ENCODE measurements at regions not wholly inside any gene's neighbourhood (a gene's known extent, or its start where the extent isn't known, plus 50 kb on each side); places are given as distances from the start of the nearest gene placed in this dataset.

DNA sequence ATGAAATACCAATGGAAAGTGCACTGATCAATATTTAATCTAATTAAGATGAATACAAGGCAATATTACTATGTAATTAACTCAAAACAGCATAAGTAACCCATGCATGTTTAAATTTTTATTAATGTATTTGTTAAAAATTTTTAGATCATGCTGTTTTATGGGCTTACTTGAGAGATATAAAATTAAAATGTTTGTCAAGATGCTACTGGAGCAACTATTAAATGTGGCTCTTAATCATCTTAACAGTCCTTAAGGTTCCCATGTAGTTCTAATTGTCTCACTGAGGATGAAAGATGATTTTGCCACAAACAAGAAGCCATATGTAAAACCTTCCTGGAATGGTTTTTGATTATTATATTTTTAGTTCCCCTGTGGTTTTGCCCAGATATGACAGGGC, 897.1 kb downstream of the KCNMA1 start:
- Histone ChIP-seq H3K9me3 (no peaks in the 10 kb centered on the region), H3K27me3 (no peaks in the 10 kb centered on the region), H3K4me3 (no peak overlapping the region), H3K4me1 (no peaks in the 10 kb centered on the region), H3K27ac (no peak overlapping the region), H3K36me3 (no peaks in the 10 kb centered on the region)
- no peak for DNase-seq
- intact Hi-C loops (cut with DNase I): no loop called here
- no peak for ATAC-seq
- TF ChIP-seq POLR2A (IDR thresholded peaks at IDR 0.05): no peak

DNA sequence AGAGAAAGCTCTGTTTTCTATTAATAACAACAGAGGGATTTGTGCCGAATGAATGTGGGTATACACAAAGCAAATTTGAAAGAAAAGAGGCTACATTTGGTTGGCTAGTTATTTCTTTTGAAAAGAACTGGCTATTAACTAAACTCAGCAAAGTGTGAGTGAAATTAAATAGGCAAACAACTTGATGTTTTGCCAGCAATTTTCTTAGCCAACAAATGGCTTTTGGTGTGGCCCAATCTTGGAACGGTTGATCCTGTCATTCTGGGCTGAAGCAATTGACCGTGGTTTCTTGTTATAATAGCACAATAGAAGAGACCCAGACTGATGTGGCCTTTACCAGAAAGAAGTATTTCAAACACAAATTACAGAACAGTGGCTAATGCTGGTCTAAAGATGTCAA, 898.6 kb downstream of the KCNMA1 start:
- DNase-seq (no peak), ATAC-seq (no peak)
- no peaks in the 10 kb centered on the region for H3K36me3 ChIP-seq
- no peaks in the 10 kb centered on the region for H3K27me3 ChIP-seq
- WGBS, 4 donors: 71 to 88% (median 76%) methylated on average over 3 of the region's 3 CpGs
- H3K27ac ChIP-seq: no peak overlapping the region
- TF ChIP-seq, protein P1, sequence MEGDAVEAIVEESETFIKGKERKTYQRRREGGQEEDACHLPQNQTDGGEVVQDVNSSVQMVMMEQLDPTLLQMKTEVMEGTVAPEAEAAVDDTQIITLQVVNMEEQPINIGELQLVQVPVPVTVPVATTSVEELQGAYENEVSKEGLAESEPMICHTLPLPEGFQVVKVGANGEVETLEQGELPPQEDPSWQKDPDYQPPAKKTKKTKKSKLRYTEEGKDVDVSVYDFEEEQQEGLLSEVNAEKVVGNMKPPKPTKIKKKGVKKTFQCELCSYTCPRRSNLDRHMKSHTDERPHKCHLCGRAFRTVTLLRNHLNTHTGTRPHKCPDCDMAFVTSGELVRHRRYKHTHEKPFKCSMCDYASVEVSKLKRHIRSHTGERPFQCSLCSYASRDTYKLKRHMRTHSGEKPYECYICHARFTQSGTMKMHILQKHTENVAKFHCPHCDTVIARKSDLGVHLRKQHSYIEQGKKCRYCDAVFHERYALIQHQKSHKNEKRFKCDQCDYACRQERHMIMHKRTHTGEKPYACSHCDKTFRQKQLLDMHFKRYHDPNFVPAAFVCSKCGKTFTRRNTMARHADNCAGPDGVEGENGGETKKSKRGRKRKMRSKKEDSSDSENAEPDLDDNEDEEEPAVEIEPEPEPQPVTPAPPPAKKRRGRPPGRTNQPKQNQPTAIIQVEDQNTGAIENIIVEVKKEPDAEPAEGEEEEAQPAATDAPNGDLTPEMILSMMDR (IDR thresholded peaks at IDR 0.05): no peak
- no peak for TF ChIP-seq POLR2A (IDR thresholded peaks at IDR 0.05)
- H3K4me3 ChIP-seq: no peak overlapping the region
- H3K4me1 ChIP-seq: no peaks in the 10 kb centered on the region
- intact Hi-C loops (cut with DNase I): no loop called here
- H3K9me3 ChIP-seq: no peaks in the 10 kb centered on the region

DNA sequence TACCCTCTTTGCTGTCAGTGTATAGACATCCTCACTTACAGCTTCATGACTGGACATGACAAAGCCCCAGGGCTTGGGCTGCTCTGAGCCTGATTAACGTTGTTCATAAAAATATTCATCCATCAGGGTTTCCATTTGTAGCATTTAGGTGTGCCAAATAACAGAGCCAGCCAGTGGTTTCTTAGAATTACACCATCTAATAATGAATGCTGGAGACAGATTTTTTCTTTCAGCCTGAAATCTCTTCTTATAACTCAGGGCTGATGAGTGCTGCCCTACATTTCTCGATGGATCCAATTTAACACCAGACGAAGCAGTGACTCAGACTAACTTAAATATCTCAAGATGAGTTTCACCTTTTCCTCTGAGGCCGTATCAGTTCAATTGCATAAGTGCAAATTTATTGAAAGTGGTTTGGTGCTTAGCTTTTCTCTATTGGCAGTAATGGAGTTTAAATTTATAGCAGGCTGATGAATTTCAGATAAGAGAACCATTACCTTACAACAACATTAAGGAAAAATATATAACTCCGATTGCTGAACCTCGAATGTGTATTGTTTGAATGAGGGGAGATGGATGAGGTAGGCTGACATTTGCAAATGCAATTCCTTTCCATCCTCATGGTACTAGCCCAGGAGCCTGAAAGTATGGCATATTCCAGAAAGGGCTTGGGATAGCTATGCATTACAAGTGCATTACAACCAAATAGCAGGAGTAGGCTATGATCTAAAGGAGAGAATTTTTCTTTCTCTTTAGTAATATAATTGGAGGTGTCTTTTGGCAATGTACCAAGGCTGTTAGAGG, 900.6 kb downstream of the KCNMA1 start:
- Histone ChIP-seq H3K27me3 (no peaks in the 10 kb centered on the region), H3K4me1 (no peaks in the 10 kb centered on the region), H3K36me3 (no peaks in the 10 kb centered on the region), H3K4me3 (no peak overlapping the region), H3K27ac (no peak overlapping the region), H3K9me3 (peaks cover 0 to 3% (median 0%) of the 10 kb centered on the region in 12 donors)
- no peak for TF ChIP-seq POLR2A (IDR thresholded peaks at IDR 0.05)
- TF ChIP-seq, protein P1 (IDR thresholded peaks at IDR 0.05): no peak
- ATAC-seq: no peak
- DNase-seq: no peak
- WGBS, 4 donors: 65 to 81% (median 73%) methylated on average over 6 of the region's 6 CpGs
- intact Hi-C loops (cut with DNase I): no loop called here

DNA sequence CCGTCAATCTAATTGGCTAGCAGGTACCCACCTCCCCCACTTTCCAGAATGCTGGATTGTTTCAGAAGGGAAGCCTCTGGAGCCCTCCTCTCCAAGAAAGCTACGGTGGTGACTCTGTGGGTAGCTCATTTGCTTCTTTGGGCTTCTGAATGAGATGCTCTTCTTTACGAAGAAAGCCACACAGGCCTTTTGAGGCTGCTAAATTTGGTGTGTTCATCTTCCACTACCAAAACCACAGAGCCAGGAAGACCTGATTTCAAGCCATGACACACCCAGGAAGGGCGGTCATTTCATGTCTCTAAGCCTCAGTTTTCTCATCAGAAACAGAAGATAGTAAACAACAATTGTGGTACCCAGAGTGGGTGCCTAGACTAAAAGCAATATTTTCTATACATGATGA, 901.2 kb downstream of the KCNMA1 start:
- no peaks in the 10 kb centered on the region for H3K36me3 ChIP-seq
- no peak for ATAC-seq
- H3K27me3 ChIP-seq: no peaks in the 10 kb centered on the region
- no peaks in the 10 kb centered on the region for H3K4me1 ChIP-seq
- H3K27ac ChIP-seq: no peak overlapping the region
- intact Hi-C loops (cut with DNase I): no loop called here
- no peak for TF ChIP-seq POLR2A (IDR thresholded peaks at IDR 0.05)
- TF ChIP-seq, protein P1 (IDR thresholded peaks at IDR 0.05): no peak
- 58 to 74% (median 71%) methylated on average over 4 of the region's 4 CpGs for WGBS, 4 donors
- no peak overlapping the region for H3K4me3 ChIP-seq
- peaks cover 0 to 7% (median 0%) of the 10 kb centered on the region in 12 donors for H3K9me3 ChIP-seq
- no peak for DNase-seq

DNA sequence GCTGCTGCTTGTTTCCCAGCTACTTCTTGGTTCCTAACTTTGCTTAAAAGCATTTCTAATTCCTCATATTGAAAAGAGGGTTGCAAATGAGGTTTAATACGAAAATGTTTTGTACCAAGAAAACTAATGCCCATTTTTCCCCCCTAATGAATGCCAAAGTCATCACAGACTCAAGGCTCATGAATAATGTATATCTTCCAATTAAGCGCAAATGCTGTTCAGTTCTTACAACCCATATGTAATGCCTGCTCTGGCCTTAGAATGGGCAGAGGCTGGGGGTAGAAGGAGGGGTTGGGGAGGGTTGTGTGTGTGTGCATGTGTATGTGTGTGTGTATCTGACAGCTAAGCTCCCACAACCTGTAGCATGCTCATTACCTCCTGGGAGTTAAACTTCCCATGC, 901.7 kb downstream of the KCNMA1 start:
- TF ChIP-seq, protein P1 (IDR thresholded peaks at IDR 0.05): no peak
- TF ChIP-seq POLR2A (IDR thresholded peaks at IDR 0.05): no peak
- Histone ChIP-seq H3K27ac (no peak overlapping the region), H3K36me3 (no peaks in the 10 kb centered on the region), H3K4me1 (no peaks in the 10 kb centered on the region), H3K9me3 (peaks cover 0 to 13% (median 0%) of the 10 kb centered on the region in 12 donors), H3K4me3 (no peak overlapping the region), H3K27me3 (no peaks in the 10 kb centered on the region)
- 74 to 85% (median 83%) methylated on average over 2 of the region's 2 CpGs for WGBS, 4 donors
- ATAC-seq (no peak), DNase-seq (no peak)
- intact Hi-C loops (cut with DNase I): no loop called here

All from heart left ventricle (tissue), 16 donors.